T1000 (cell line): ENCODE measurements at regions not wholly inside any gene's neighbourhood (a gene's known extent, or its start where the extent isn't known, plus 50 kb on each side); places are given as distances from the start of the nearest gene placed in this dataset.
"Not testable (repeated sequence)": the region's sequence is repeated elsewhere in the genome, so short reads cannot be mapped to it uniquely, and the experiment has no call there.

Experiments
- DNase-seq: peaks from one replicate; lab custom pipeline; 2025; ENCODE audit warnings: mixed read lengths; lab: John Stamatoyannopoulos, UW

GRCh38 chr7:119711104-119711503 lies 561.9 kb upstream of the KCND2 start:
- DNase-seq: no peak

GRCh38 chr7:119712886-119713462 lies 560.0 kb upstream of the KCND2 start:
- no peak for DNase-seq

- DNase-seq: no peak
These were observed 559.4 kb upstream of the KCND2 start for GRCh38 chr7:119713606-119714005.

GRCh38 chr7:119720541-119720940 lies 552.4 kb upstream of the KCND2 start:
- DNase-seq: no peak

GRCh38 chr7:119724041-119724792 lies 548.8 kb upstream of the KCND2 start:
- no peak for DNase-seq

GRCh38 chr7:119733127-119733879 lies 539.7 kb upstream of the KCND2 start:
- DNase-seq: no peak

- no peak for DNase-seq
These were observed 535.6 kb upstream of the KCND2 start for GRCh38 chr7:119737390-119737789.

GRCh38 chr7:119745280-119745679 lies 527.7 kb upstream of the KCND2 start:
- DNase-seq: not testable (repeated sequence)

- no peak for DNase-seq
These were observed 524.6 kb upstream of the KCND2 start for GRCh38 chr7:119748251-119748860.

GRCh38 chr7:119748991-119749390 lies 524.0 kb upstream of the KCND2 start:
- no peak for DNase-seq

GRCh38 chr7:119756687-119757086 lies 516.3 kb upstream of the KCND2 start:
- DNase-seq: no peak

- no peak for DNase-seq
These were observed 514.7 kb upstream of the KCND2 start for GRCh38 chr7:119758254-119758653.

- DNase-seq: no peak
These were observed 511.2 kb upstream of the KCND2 start for GRCh38 chr7:119761776-119762175.

- no peak for DNase-seq
These were observed 490.7 kb upstream of the KCND2 start for GRCh38 chr7:119782286-119782685.

- no peak for DNase-seq
These were observed 489.2 kb upstream of the KCND2 start for GRCh38 chr7:119783799-119784198.

GRCh38 chr7:119802147-119802546 lies 470.8 kb upstream of the KCND2 start:
- DNase-seq: no peak

GRCh38 chr7:119825091-119825655 lies 447.8 kb upstream of the KCND2 start:
- DNase-seq: no peak

- no peak for DNase-seq
These were observed 446.4 kb upstream of the KCND2 start for GRCh38 chr7:119826547-119826946.

- DNase-seq: no peak
These were observed 434.5 kb upstream of the KCND2 start for GRCh38 chr7:119838444-119838843.

GRCh38 chr7:119842337-119842736 lies 430.6 kb upstream of the KCND2 start:
- no peak for DNase-seq

- no peak for DNase-seq
These were observed 430.2 kb upstream of the KCND2 start for GRCh38 chr7:119842786-119843185.

- DNase-seq: no peak
These were observed 411.6 kb upstream of the KCND2 start for GRCh38 chr7:119861385-119861784.
